GM18520 (cell line): ENCODE measurements at regions not wholly inside any gene's neighbourhood (a gene's known extent, or its start where the extent isn't known, plus 50 kb on each side); places are given as distances from the start of the nearest gene placed in this dataset.

ENCODE experiments used
- ATAC-seq: cut with Tn5 transposase; IDR thresholded peaks from one replicate; pipeline ENCODE4 v1.9.1; 2021; ENCODE audit not compliant: unreplicated experiment

DNA sequence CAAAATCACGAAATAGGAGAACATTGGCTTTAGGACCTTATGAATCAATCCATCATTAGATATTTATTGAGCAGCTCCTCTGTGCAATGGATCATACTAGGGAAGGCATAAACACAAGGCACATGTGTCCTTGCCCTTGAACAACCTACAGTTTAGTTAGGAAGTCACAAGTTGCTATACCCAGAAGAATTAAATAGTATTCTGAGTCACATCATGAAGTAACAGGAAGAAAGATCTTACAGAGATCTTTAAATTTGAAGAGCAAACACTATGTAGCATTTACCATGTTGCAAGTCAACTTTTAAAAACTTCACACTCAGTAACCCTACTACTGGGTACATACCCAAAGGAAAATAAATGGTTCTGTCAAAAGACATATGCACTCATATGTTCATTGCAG is 355.2 kb upstream of the SLC14A2 start:
- no peak for ATAC-seq

DNA sequence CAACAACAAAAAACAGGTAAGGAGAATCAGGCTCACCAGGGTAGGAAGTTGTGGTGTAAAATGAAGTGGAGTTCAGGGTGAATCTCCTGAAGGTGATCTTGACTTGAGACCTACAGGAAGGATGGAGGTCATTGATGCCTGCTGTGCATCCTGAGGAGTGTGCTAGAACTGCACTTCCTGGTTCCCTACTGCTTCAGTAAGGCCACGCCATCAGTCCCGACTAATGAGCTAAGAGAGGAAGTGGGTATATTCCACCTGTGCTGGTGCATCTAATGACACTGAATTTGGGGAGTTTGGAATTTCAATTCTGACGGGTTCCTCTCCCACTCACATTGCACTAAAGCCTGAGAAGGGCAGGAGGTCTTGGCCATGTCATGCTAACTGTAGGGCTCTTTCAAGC is 349.3 kb upstream of the SLC14A2 start:
- no peak for ATAC-seq

DNA sequence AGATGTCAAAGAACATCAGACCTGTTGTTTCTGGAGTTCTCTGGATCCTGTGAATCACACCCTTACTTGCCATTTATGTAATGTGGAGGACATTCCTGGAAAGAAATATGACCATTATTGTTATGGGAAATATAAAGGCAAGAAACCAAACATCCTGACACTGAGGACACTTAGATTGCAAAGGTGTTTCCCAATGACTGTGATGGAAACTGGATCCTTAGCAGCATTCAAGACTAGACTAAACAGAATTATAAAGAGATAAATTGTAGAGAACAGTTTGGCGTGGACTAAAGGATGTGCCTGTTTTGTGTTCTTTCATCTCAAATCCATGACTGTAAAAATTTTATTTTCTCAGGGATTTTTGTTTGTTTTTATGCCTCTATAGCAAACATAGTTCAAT is 347.7 kb upstream of the SLC14A2 start:
- ATAC-seq = no peak

DNA sequence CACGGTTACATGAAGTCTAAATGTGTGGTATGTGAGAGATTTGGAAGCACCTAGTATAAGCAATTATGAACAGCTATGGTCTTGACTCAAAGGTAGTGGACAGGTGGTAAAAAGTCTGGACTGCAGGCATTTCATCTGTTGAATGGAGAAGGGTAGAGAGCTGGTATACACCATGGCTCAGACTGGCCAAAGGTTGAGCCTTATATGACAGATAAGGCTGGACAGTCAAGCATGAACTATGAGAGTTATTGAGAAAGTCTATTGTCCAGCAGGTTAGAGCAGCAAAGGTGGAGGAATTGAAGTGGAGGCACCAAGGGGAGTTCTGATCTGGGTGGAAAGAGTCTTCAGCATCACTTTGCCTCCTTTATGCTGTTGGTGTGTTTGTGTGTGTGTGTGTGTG is 346.7 kb upstream of the SLC14A2 start:
- no peak for ATAC-seq

DNA sequence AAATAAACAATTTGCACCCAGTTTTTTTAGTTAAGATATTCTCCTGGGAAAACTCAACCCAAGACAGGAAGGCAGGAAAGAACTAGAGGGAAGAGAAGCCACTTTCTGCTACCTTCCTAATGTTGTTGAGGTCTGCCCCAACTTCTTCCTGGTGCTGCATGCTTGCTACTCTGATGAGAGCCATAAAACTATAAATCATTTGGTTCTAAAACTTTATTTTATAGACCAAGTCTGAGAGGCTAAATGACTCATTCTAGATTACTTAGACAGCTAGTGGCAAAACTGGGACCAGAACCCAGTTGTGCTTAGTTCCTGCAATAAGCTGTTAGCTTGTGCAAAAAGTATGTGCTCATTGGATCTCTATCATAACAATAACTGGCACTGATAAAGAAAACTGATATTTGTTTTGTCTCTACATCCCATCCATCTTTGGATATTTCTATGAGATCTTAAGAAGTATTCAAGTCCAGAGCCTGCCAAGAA is 344.9 kb upstream of the SLC14A2 start:
- no peak for ATAC-seq

DNA sequence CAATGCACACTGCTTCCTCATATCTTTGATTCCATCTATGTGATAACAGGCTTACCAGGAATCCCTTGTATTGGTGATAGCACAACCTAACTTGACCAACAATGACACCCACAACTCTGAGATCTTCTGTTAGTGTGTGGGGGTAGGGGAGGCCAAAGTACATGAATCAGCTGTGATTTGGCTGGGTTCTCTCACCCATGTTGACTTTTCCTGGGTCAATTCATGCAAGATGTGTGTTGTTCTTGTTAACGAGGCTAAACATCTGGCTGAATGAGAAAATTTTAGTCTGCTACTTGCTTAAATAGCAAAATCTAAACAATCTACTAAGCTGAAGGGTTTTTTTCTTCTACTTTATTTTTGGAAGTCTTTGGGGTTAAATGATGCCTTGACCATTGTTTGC is 341.2 kb upstream of the SLC14A2 start:
- ATAC-seq = no peak

DNA sequence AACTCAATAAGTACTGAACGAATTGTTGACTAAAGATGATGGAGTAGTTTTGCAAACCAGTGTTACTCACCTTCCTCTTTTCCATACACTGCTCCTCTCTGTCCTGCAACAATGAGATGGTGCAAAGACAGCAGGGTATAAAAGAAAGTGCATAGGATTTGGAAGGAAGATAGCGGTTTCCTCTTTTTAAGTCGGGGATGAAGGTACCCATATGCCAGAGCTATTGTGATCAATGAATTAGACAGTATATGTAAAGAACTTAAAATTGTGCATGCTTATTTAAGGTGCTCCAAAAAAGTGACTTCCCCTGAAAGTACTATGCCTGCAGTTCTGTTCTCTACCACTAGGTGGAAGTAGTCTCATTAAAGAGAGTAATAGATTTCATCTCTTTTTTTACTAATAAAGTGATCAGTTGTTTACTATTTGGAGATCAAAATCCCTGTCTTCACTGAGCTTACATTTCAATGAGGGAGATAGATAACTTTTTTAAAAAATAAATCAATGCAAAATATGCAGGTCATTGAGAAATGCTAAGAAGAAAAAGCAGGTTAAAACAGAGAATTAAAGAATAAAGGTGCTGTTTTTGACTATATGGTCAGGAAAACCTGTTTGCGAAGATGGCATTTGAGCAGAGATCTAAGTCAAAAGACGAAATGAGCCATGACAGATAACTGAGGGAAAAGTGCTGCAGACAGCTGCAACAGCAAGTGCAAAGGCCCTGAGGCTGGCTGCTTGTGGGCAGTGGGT is 339.7 kb upstream of the SLC14A2 start:
- ATAC-seq = no peak

DNA sequence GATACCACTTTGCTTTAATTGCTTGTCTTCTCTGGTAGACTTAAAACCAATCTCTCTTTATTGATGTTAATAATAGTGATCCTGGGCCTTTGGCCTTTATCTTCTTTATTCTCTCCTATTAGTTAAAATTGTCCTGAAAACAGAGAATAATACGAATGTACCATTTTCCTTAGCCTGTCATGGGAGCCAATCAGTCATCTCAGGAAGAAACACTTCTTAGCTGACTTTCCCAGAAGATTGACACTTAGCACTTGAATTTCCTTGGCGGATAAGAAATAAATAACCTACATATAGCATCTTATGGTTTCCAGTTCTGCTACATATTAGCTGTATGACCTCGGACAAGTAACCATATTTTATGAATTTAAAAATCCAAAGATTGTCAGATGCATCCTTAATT is 338.4 kb upstream of the SLC14A2 start:
- no peak for ATAC-seq

DNA sequence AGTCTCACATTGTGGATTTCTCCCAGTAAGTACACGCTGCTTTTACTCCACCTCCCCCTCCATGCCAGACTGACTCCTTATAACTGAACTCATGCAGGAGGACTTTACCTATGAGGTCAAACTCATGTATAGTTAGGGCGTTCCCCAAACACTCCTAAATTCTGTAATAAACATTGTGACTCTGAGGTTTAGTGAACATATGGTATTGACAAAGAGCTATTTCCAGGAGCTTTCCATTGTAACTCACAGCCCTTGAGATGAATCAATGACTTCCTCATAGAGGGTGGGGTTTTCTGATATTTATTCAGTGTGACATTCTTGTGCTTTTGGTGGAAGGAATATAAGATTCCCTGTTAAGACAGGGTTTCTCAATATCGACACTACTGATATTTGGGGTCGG is 337.4 kb upstream of the SLC14A2 start:
- ATAC-seq = no peak

DNA sequence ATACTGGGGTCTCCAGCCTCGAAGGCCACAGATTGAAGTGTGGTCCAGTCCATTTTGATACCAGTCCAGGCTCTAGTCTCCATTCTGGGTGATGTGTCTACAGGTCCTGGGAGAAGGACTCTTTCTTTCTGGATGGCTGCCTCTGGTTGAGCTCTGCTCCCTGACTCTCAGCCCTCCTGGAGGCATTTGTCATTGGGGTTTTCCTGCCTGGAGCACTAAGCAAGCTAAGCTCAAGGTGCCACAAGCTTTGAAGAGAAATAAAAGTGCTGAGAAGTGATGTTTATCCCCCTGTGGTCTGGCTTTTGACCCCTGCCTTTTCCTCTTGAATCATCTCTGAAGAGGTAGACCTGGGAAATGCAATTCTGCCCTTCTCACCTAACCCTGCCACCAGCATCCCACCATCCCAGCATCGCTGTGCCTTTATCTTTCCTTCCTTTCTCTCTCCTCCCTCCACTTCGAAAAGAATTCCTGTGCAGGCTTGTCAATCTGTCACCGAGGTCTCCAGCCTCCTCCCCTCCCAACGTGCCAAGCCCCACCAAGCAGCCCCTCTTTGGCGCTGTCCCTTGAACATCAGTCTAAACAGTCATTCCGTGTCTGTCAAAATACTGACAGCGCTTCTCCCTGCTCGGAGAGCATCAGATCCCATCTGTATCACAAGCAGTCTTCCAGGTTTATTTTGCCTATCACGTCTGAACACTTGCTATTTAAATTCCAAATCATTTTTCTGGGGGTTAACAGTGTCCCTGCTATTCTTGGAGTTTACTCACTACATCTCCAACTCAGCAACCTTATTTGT is 334.6 kb upstream of the SLC14A2 start:
- no peak for ATAC-seq

DNA sequence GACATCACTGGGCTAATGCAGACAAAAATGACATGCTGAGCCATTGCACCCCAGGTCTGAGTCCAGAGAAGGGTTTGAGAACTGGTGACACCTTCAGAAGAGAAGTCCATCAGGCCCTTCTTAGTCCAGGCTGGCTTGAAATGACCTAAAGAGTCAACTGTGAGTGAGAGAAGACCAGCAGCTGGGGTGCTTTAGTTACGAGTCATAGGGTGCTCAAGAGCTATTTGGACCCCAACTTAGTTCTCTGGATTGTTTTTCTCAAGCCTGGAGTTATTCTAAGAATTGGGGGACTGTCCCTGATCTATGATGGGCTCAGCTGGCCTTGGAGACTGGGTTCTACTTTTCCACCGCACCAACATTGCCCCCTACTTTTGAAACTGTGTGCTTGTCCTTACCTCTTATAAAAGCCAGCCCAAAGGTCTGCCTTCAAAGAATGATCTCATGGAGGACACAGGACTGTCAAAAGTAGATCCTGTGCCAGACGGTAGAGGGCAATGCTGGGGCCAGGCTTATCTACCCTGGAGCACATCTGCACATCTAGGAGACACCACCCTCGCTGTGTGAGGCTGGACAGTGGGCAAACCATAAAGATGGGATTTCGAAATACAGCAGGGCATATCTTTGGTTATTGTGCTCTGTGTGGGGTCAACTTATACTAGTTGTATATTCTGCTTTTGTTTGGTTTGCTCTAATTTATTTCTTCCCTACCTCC is 333.0 kb upstream of the SLC14A2 start:
- no peak for ATAC-seq

DNA sequence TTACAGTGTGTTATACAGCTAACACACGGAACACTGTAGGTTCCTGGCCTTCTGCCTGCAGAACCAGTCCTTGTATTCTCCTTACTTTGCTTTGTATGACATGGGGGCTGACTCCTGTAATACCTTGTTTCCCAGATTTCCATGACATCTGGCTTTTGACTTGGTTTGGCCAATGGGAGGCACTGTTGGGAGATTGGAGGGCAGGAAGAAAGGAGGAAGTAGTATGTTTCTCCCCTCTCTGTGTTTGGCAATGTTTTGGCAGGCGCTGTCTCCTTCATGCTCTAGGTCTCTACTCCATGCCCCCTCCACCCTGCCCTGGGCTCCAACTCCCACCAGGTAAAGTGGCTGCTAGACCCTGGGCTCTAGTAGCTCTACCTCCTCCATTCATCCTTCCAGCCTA is 331.1 kb upstream of the SLC14A2 start:
- ATAC-seq = no peak

DNA sequence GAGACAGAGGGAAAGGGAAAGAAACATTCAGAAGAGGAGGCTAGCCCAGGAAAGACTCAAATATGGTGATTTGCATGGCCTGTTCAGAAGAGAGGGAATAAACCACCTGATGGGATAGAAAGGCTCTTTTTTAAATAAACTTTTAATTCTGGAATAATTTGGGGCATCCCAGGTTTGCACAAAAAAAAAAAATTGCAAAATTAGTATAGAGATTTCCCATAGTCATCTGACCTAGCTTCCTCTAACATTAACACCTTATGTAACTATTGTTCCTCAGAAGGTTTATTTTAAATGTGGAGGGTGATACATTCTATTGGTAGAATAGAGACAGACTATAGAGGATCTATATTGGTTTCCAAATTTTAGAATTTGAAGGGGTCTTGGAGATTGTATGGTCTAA is 330.4 kb upstream of the SLC14A2 start:
- ATAC-seq = no peak

DNA sequence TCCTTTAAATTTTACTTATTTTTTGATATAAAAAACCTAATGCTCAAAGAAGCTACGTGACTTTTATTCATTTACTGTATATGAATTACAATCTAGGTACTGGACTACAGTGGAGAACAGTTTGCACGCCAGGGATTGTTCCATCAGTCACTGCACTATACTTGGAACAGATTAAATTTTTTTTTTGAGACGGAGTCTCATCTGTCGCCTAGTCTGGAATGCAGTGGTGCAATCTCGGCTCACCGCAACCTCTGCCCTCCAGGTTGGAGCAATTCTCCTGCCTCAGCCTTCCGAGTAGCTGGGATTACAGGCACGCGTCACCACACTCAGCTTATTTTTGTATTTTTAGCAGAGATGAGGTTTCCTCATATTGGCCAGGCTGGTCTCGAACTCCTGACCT is 330.0 kb upstream of the SLC14A2 start:
- ATAC-seq = no peak

DNA sequence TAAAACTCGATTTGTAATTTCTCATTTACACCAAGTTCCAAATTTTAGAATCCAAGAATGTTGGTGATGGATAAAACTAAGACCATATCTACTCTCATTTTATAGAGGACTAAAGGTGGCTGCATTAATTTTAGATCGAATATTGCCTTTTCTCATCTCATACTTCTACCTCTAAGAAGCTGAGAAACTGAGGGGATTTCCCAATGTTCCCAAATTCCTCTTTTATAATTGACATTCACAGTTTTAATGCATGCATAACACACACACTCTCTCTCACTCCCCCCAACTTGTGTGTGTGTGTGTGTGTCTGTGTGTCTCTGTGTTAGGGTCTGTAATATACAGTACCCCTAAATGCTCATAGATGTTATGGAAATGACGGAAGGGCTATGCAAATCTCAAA is 328.8 kb upstream of the SLC14A2 start:
- no peak for ATAC-seq

DNA sequence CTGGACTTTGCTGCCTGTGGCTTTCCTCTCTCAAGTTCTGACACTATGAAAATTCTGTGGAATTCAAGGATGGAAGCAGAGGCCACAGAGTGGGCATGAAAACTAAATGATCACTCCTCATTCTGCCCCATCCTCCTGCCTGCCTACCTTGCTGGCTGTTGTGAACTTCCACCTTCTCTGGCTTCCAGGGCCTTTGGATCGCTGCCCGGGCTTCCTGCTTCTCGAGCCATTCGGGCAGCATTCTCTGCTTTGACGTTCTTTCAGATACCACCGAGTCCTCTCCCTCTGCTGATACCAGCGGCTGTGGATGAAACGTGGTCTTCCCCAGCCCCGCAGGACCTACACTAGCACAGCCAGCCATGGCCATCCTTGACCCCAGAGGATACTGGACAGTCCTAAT is 327.7 kb upstream of the SLC14A2 start:
- ATAC-seq = no peak

DNA sequence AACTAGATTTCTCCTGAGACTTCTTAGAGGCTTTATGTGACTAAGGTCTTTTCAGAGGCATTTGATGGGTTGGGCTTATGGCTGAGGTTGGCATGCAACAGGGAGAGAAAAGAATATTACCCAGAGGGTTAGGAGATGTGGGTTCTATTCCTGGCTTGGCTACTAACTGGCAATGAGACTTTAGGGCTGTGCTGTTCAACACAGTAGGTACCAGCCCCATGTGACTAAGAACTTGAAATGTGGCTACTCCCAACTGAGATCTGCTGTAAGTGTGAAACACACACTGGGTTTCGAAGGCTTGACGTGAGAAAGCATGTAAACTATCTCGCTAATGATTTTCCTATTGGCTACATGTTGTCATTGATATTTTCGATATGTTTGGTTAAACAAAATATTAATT is 324.9 kb upstream of the SLC14A2 start:
- peak; percentile 67 for ATAC-seq

DNA sequence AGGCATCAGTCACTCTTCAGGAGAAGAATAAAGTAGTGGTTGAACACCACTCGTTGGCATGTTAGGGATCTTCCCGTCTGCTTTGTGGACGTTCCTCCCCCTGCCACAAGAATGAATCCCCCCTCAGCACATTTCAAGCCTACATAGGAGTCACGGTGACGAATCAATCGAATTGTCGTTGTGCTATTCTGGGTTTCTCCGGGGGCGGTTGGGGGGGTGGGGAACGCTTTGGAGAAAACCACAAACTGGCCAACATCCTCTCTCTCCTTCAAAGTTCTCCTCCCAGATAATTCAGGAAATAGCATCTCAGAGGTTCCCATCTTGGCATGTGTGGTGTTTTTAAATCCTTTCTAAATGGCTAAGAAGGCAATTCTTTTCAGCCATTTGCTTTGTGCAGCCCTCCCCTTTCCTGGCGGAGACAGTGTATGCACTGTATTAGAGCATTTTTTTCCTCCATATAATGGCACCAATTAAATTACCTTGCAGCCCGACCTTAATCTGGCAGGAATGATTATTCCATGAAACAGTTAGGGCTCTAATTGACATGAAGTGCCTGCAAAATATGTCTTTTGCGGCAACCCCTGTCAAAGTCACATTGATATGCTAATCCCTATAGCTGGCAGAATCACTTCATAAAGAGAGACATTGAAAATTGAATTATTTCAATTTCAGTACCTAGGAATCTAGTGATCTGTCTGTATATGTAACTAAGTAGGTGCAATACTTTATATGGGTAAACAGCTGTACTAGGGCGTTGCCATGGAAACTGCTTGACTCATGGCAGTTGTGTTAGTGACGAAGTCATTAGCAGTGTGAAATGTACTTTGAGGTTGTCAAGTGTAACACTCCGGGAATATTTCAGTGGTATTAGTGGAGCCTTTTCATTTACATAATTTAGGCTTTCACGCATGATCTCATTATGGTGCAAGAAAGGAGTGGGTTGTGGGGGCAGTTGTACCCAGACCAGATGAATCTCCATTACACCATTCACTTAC is 323.4 kb upstream of the SLC14A2 start:
- no peak for ATAC-seq

DNA sequence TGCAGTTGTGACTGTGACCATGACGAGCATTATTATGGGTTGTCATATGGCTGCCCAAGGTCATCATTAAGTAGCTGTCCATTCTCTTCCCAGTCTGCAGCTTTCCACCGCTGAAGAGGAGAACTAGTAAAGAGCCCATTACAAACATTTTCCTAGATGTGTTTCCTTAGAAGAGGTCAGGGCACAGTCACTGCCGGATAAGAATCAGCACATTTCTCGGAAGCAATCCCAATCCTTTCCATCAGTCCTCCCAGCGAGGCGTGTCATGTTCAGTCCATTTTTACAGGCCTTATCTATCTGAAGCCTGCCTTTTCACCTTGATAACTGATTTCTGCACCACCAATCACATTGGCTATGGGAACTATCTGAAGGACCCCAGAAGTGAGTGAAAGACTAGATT is 319.9 kb upstream of the SLC14A2 start:
- no peak for ATAC-seq

DNA sequence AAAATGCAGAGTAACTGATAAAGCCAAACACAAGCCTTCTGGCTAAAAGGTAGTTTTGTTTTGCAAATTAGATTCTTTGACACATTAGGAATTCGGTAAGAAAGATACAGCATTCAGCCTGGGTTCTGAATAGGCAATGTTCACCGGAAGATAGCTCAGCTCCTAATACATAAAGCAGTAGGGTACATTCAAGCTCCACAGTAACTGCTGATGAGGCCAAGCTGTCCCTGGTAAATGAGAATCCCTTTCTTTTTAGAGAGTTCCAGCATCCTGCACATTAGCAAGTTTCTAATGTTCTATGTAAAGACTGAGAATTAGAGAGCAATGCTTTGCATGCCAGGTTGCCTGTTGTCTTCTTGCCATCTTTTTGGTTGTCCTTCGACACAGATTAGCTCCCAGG is 316.3 kb upstream of the SLC14A2 start:
- no peak for ATAC-seq

DNA sequence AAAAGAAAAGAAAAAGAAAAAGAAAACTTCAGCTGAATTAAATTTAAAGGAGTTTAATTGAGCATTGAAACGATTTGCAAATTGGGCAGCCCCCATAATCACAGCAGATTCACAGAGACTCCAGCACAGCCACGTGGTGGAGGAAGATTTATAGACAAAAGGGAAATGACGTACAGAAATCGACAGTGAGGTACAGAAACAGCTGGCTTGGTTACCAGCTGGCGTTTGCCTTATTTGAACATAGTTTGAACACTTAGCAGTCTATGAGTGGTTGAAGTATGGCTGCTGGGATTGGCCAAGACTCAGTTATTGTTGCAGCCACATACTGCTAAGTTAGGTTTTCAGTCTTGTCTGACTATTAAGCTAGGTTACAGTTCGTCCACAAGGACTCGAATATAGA is 312.2 kb upstream of the SLC14A2 start:
- ATAC-seq = no peak
